ENCODE measurements at regions not wholly inside any gene's neighbourhood (a gene's known extent, or its start where the extent isn't known, plus 50 kb on each side); places are given as distances from the start of the nearest gene placed in this dataset.

DNA sequence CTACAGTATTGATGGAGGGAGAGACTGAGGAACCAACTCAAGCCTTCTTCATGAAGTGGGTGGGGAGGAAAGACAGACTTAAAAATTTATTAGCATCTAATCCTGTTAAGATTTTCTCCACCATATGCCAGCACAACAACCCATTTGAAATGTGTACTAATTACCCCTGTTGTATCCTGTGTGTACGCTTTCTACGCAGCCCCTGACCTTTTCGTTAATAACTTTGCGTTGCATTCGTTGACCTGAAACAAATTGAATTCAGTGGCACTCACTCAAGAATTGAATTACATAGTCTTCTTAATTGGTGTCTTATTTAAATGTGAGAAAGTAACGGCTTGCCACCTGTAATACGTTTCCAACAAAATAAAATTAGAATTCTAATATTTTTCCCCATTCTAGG lies 113.9 kb downstream of the LINC00237 start:
- intact Hi-C loops (cut with DNase I), result no loop called here
- WGBS, 2 donors, result 94 to 95% methylated on average over 7 of the region's 7 CpGs
- Histone ChIP-seq H3K27ac (no peak overlapping the region), H3K27me3 (no peaks in the 10 kb centered on the region), H3K9me3 (no peaks in the 10 kb centered on the region), H3K36me3 (no peaks in the 10 kb centered on the region), H3K4me1 (no peaks in the 10 kb centered on the region), H3K4me3 (replicated peaks in 1 of 3) (no peak overlapping the region)
- no peak for TF ChIP-seq POLR2A (IDR thresholded peaks at IDR 0.05)
- TF ChIP-seq, protein P1, sequence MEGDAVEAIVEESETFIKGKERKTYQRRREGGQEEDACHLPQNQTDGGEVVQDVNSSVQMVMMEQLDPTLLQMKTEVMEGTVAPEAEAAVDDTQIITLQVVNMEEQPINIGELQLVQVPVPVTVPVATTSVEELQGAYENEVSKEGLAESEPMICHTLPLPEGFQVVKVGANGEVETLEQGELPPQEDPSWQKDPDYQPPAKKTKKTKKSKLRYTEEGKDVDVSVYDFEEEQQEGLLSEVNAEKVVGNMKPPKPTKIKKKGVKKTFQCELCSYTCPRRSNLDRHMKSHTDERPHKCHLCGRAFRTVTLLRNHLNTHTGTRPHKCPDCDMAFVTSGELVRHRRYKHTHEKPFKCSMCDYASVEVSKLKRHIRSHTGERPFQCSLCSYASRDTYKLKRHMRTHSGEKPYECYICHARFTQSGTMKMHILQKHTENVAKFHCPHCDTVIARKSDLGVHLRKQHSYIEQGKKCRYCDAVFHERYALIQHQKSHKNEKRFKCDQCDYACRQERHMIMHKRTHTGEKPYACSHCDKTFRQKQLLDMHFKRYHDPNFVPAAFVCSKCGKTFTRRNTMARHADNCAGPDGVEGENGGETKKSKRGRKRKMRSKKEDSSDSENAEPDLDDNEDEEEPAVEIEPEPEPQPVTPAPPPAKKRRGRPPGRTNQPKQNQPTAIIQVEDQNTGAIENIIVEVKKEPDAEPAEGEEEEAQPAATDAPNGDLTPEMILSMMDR (IDR thresholded peaks at IDR 0.05), result no peak
- no peak for DNase-seq

DNA sequence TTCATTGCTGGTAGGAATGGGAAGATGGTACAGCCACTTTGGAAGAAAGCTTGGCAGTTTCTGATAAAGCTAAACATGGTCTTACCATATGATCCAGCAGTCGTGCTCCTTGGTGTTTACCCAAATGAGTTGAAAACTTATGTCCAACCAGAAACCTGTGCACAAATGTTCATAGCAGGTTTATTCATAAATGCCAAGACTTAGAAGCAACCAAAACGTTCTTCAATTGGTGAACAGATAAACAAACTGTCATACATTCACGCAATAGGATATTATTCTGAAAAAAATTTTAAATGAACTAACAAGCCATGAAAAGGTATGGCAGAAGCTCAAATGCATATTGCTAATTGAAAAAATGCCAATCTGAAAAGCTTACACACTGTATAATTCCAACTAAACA lies 117.1 kb downstream of the LINC00237 start:
- H3K36me3 ChIP-seq, result no peaks in the 10 kb centered on the region
- H3K27me3 ChIP-seq, result no peaks in the 10 kb centered on the region
- H3K27ac ChIP-seq, result no peak overlapping the region
- no peak overlapping the region for H3K4me3 ChIP-seq (replicated peaks in 1 of 3)
- intact Hi-C loops (cut with DNase I), result no loop called here
- H3K9me3 ChIP-seq, result no peaks in the 10 kb centered on the region
- H3K4me1 ChIP-seq, result no peaks in the 10 kb centered on the region
- DNase-seq, result no peak
- 74 to 81% methylated on average over 3 of the region's 3 CpGs for WGBS, 2 donors
- TF ChIP-seq POLR2A (IDR thresholded peaks at IDR 0.05), result no peak

DNA sequence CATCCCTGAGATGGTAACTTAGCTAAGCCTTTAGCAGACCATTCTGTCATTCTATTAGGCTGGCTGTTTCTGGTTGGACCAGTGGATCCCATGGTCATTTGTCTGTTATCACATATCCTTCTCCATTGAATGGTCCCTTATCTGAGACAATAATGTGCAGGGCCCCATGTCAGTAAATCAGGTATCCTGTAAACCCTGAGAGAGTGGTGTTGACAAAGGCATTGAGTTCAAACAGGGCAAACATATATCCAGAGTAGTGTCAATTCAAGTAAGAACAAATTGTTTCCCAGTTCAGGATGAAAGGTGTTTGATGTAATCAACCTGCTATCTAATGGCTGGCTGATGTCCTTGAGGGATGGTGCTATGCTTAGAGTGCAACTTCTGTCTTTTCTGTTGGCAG lies 126.2 kb downstream of the LINC00237 start:
- H3K36me3 ChIP-seq, result no peaks in the 10 kb centered on the region
- no peaks in the 10 kb centered on the region for H3K4me1 ChIP-seq
- H3K9me3 ChIP-seq, result no peaks in the 10 kb centered on the region
- TF ChIP-seq, protein P1 (IDR thresholded peaks at IDR 0.05), result no peak
- no peak for TF ChIP-seq POLR2A (IDR thresholded peaks at IDR 0.05)
- H3K27ac ChIP-seq, result no peak overlapping the region
- intact Hi-C loops (cut with DNase I), result no loop called here
- H3K4me3 ChIP-seq (replicated peaks in 1 of 3), result no peak overlapping the region
- no peak for DNase-seq
- H3K27me3 ChIP-seq, result no peaks in the 10 kb centered on the region

DNA sequence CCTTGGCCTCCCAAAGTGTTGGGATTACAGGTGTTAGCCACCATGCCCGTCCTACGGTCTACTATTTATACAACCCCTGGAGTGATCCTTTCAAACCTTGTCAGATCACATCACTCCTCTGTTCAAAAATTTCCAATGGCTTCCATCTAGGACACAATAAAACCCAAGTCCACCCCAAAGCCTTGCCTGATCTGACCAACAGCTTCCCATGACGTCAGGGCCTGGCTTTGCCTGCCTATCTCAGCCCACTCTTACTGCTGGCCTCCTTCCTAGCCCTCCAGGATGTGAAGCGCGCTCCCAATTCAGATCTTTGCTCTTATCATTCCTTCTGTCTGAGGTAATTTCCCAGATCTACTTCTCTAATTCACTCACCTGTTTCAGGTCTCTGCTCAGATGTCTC lies 128.4 kb downstream of the LINC00237 start:
- WGBS, 2 donors, result 93% methylated on average over 5 of the region's 5 CpGs
- no peak for TF ChIP-seq POLR2A (IDR thresholded peaks at IDR 0.05)
- TF ChIP-seq, protein P1 (IDR thresholded peaks at IDR 0.05), result no peak
- Histone ChIP-seq H3K9me3 (no peaks in the 10 kb centered on the region), H3K4me1 (no peaks in the 10 kb centered on the region), H3K27ac (no peak overlapping the region), H3K4me3 (replicated peaks in 1 of 3) (no peak overlapping the region), H3K27me3 (no peaks in the 10 kb centered on the region), H3K36me3 (no peaks in the 10 kb centered on the region)
- intact Hi-C loops (cut with DNase I), result no loop called here
- DNase-seq, result no peak

DNA sequence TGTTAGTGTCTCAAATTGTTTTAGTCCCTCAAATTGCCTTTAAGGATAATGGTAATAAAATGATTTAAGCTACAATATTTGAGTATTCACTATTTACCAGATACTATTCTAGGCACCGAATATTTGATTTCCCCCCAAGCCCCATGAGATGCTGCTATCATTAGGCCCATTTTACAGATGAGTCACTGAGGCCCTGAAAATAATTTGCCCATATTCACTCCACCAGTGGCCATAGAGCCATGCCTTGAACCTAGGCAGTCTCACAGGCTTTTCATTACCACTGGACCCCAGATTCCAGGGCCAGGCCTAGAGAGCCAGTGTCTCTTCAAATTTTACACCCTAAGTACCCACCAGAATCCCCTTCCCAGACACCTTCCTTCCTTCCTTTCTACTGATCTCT lies 133.7 kb downstream of the LINC00237 start:
- H3K36me3 ChIP-seq, result no peaks in the 10 kb centered on the region
- 96 to 100% methylated on average over 1 of the region's 1 CpG for WGBS, 2 donors
- DNase-seq, result no peak
- no peaks in the 10 kb centered on the region for H3K4me1 ChIP-seq
- no peaks in the 10 kb centered on the region for H3K27me3 ChIP-seq
- intact Hi-C loops (cut with DNase I), result no loop called here
- H3K4me3 ChIP-seq (replicated peaks in 1 of 3), result no peak overlapping the region
- H3K27ac ChIP-seq, result no peak overlapping the region
- TF ChIP-seq, protein P1 (IDR thresholded peaks at IDR 0.05), result no peak
- TF ChIP-seq POLR2A (IDR thresholded peaks at IDR 0.05), result no peak
- H3K9me3 ChIP-seq, result no peaks in the 10 kb centered on the region

DNA sequence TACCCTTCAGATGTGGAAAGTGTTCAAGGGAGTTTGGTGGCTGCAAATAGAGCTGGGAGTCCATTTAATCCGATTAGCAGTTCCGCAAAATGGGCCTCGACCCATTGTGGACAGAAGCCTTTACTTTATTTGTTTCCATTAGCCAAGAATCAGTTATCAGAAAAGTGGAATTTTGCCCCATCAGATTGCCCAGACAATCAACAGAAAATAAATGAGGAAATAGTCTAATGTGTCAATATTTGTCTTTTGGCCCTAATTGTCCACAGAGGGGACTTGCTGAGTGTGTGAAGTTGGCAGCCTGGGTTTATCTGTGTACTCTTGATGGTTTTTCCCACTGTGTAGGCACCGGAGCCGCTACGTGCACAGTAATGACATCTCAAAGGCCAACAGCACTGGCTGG lies 134.3 kb downstream of the LINC00237 start:
- Histone ChIP-seq H3K36me3 (no peaks in the 10 kb centered on the region), H3K27me3 (no peaks in the 10 kb centered on the region), H3K27ac (no peak overlapping the region), H3K4me1 (no peaks in the 10 kb centered on the region), H3K4me3 (replicated peaks in 1 of 3) (no peak overlapping the region), H3K9me3 (no peaks in the 10 kb centered on the region)
- TF ChIP-seq, protein P1 (IDR thresholded peaks at IDR 0.05), result no peak
- intact Hi-C loops (cut with DNase I), result no loop called here
- 79 to 88% methylated on average over 6 of the region's 6 CpGs for WGBS, 2 donors
- no peak for DNase-seq

Data from thyroid gland (tissue), 4 donors.